Activated T-helper 17 cell treated with anti-CD3 and anti-CD28 coated beads, Interleukin-2, amount 50 U/mL, for 72 hours (primary cell): ENCODE measurements at regions not wholly inside any gene's neighbourhood (a gene's known extent, or its start where the extent isn't known, plus 50 kb on each side); places are given as distances from the start of the nearest gene placed in this dataset.

Experiments
- ATAC-seq: fragments of 150-1000 bp; cut with Tn5 transposase; replicated peaks from 2 replicates; pipeline ENCODE4 v1.10.0; 2021; ENCODE audit warnings: mild to moderate bottlenecking, moderate library complexity
- H3K27ac Mint-ChIP-seq: one replicate; pipeline ENCODE4 v1.8.0; 2022; ENCODE audit warnings: mixed read lengths
- H3K27me3 Mint-ChIP-seq: one replicate; pipeline ENCODE4 v1.8.0; 2022; ENCODE audit warnings: mixed read lengths
- H3K36me3 Mint-ChIP-seq: one replicate; pipeline ENCODE4 v1.8.0; 2022; ENCODE audit warnings: low read depth, mild to moderate bottlenecking, mixed read lengths
- H3K4me1 Mint-ChIP-seq: one replicate; pipeline ENCODE4 v1.8.0; 2022; ENCODE audit warnings: mixed read lengths
- H3K4me3 Mint-ChIP-seq: one replicate; pipeline ENCODE4 v1.8.0; 2022; ENCODE audit warnings: mild to moderate bottlenecking, mixed read lengths
- H3K9me3 Mint-ChIP-seq: one replicate; pipeline ENCODE4 v1.8.0; 2022; ENCODE audit warnings: mixed read lengths

- H3K36me3 Mint-ChIP-seq = no peaks in the 10 kb centered on the region
- no peak overlapping the region for H3K27ac Mint-ChIP-seq
- H3K4me1 Mint-ChIP-seq = no peaks in the 10 kb centered on the region
- no peaks in the 10 kb centered on the region for H3K27me3 Mint-ChIP-seq
- no peaks in the 10 kb centered on the region for H3K9me3 Mint-ChIP-seq
- no peak for ATAC-seq
- H3K4me3 Mint-ChIP-seq = no peak overlapping the region
Measured at GRCh38 chr2:239765076-239765845, 259.9 kb downstream of the NDUFA10 start.

- Mint-ChIP-seq H3K27me3 (no peaks in the 10 kb centered on the region), H3K36me3 (no peaks in the 10 kb centered on the region), H3K9me3 (no peaks in the 10 kb centered on the region), H3K27ac (no peak overlapping the region), H3K4me1 (no peaks in the 10 kb centered on the region), H3K4me3 (no peak overlapping the region)
- no peak for ATAC-seq
Measured at GRCh38 chr2:239763433-239764097, 261.6 kb downstream of the NDUFA10 start.

- Mint-ChIP-seq H3K4me3 (no peak overlapping the region), H3K27me3 (no peaks in the 10 kb centered on the region), H3K9me3 (no peaks in the 10 kb centered on the region), H3K36me3 (no peaks in the 10 kb centered on the region), H3K27ac (no peak overlapping the region), H3K4me1 (no peaks in the 10 kb centered on the region)
- ATAC-seq = no peak
Measured at GRCh38 chr2:239762655-239763269, 262.4 kb downstream of the NDUFA10 start.

GRCh38 chr2:239762106-239762505 lies 263.0 kb downstream of the NDUFA10 start:
- no peaks in the 10 kb centered on the region for H3K27me3 Mint-ChIP-seq
- no peak overlapping the region for H3K27ac Mint-ChIP-seq
- H3K4me1 Mint-ChIP-seq = no peaks in the 10 kb centered on the region
- no peak for ATAC-seq
- no peaks in the 10 kb centered on the region for H3K9me3 Mint-ChIP-seq
- no peaks in the 10 kb centered on the region for H3K36me3 Mint-ChIP-seq
- H3K4me3 Mint-ChIP-seq = no peak overlapping the region

GRCh38 chr2:239760596-239760995 lies 264.5 kb downstream of the NDUFA10 start:
- H3K36me3 Mint-ChIP-seq = no peaks in the 10 kb centered on the region
- no peak overlapping the region for H3K4me3 Mint-ChIP-seq
- H3K4me1 Mint-ChIP-seq = no peaks in the 10 kb centered on the region
- no peak overlapping the region for H3K27ac Mint-ChIP-seq
- no peaks in the 10 kb centered on the region for H3K27me3 Mint-ChIP-seq
- no peaks in the 10 kb centered on the region for H3K9me3 Mint-ChIP-seq
- no peak for ATAC-seq

GRCh38 chr2:239758279-239758877 lies 266.8 kb downstream of the NDUFA10 start:
- no peak overlapping the region for H3K27ac Mint-ChIP-seq
- ATAC-seq = no peak
- no peak overlapping the region for H3K4me3 Mint-ChIP-seq

GRCh38 chr2:239756790-239757760 lies 268.1 kb downstream of the NDUFA10 start:
- no peak overlapping the region for H3K4me3 Mint-ChIP-seq
- no peak overlapping the region for H3K27ac Mint-ChIP-seq
- ATAC-seq = peak; percentile 21
- no peaks in the 10 kb centered on the region for H3K4me1 Mint-ChIP-seq
- no peaks in the 10 kb centered on the region for H3K27me3 Mint-ChIP-seq
- no peaks in the 10 kb centered on the region for H3K9me3 Mint-ChIP-seq
- no peaks in the 10 kb centered on the region for H3K36me3 Mint-ChIP-seq

More at GRCh38 chr2:239758279-239758877, 266.8 kb downstream of the NDUFA10 start:
- Mint-ChIP-seq H3K36me3 (no peaks in the 10 kb centered on the region), H3K4me1 (no peaks in the 10 kb centered on the region), H3K9me3 (no peaks in the 10 kb centered on the region), H3K27me3 (no peaks in the 10 kb centered on the region)

GRCh38 chr2:239756031-239756789 lies 268.9 kb downstream of the NDUFA10 start:
- Mint-ChIP-seq H3K4me1 (no peaks in the 10 kb centered on the region), H3K9me3 (no peaks in the 10 kb centered on the region), H3K4me3 (no peak overlapping the region), H3K36me3 (no peaks in the 10 kb centered on the region), H3K27ac (no peak overlapping the region), H3K27me3 (no peaks in the 10 kb centered on the region)
- peak; percentile 11 for ATAC-seq

GRCh38 chr2:239753401-239753837 lies 271.7 kb downstream of the NDUFA10 start:
- H3K9me3 Mint-ChIP-seq = no peaks in the 10 kb centered on the region
- H3K4me1 Mint-ChIP-seq = no peaks in the 10 kb centered on the region
- H3K4me3 Mint-ChIP-seq = no peak overlapping the region
- ATAC-seq = no peak
- no peaks in the 10 kb centered on the region for H3K36me3 Mint-ChIP-seq
- no peak overlapping the region for H3K27ac Mint-ChIP-seq
- no peaks in the 10 kb centered on the region for H3K27me3 Mint-ChIP-seq

- Mint-ChIP-seq H3K27me3 (no peaks in the 10 kb centered on the region), H3K9me3 (no peaks in the 10 kb centered on the region), H3K4me1 (no peaks in the 10 kb centered on the region), H3K4me3 (no peak overlapping the region), H3K27ac (no peak overlapping the region), H3K36me3 (no peaks in the 10 kb centered on the region)
- ATAC-seq = no peak
Measured at GRCh38 chr2:239752951-239753350, 272.2 kb downstream of the NDUFA10 start.

GRCh38 chr2:239751679-239752355 lies 273.3 kb downstream of the NDUFA10 start:
- no peaks in the 10 kb centered on the region for H3K4me1 Mint-ChIP-seq
- no peak overlapping the region for H3K27ac Mint-ChIP-seq
- H3K4me3 Mint-ChIP-seq = peak overlapping the region; percentile 34
- H3K27me3 Mint-ChIP-seq = no peaks in the 10 kb centered on the region
- ATAC-seq = peak; percentile 80
- H3K36me3 Mint-ChIP-seq = no peaks in the 10 kb centered on the region
- no peaks in the 10 kb centered on the region for H3K9me3 Mint-ChIP-seq

- Mint-ChIP-seq H3K9me3 (no peaks in the 10 kb centered on the region), H3K4me3 (peak overlapping the region; percentile 34), H3K27ac (no peak overlapping the region), H3K27me3 (no peaks in the 10 kb centered on the region), H3K4me1 (no peaks in the 10 kb centered on the region), H3K36me3 (no peaks in the 10 kb centered on the region)
- ATAC-seq = peak; percentile 23
Measured at GRCh38 chr2:239750929-239751678, 274.0 kb downstream of the NDUFA10 start.
